Fibroblast of lung (primary cell): ENCODE measurements at regions not wholly inside any gene's neighbourhood (a gene's known extent, or its start where the extent isn't known, plus 50 kb on each side); places are given as distances from the start of the nearest gene placed in this dataset.

ENCODE experiments used
- CTCF ChIP-seq, 2 donors: IDR thresholded peaks in 1 of 2; conservative IDR thresholded peaks in 1 of 2; 1 replicate in 1 of 2; 2 replicates in 1 of 2; pipeline ENCODE4 v1.5.1; 2011 to 2012; ENCODE audit warnings: low read length in 2 of 2, control low read depth in 1 of 2, inconsistent platforms in 1 of 2, low read depth in 1 of 2, mild to moderate bottlenecking in 1 of 2
- EZH2 ChIP-seq: IDR thresholded peaks from 2 replicates; pipeline ENCODE4 v1.5.1; 2012; ENCODE audit warnings: low read length, control low read depth, mild to moderate bottlenecking; ENCODE audit errors: missing control alignments

DNA sequence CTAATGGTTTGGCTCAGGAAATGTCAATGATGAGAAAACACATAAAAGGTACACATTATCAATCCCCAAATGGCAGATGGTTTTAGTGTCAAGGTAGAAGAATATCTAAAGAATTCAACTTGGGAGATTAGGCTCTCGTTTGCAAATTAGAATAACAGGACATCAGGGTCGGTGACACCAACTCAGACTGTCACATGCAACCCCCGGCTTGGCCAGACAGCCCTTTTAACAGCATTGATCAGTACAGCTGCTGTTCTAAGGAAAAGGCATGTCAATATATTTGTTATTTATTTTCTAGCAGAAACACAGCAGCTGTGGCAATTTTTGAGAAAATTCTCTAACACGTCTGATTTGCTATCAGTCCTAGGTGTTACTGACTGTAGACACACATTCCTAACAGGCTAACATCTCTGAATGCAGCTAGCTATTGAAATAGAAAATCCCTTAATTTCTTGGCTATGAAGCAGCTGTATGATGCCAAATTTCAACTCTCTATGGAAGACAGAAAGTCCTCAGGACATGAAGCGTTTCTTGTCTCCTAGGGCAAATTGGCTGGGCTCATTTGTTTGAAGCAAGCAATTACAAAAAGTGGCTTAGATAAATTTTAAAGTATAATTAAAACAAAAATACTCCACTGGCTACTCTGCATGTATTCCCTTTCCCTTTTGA lies 269.0 kb upstream of the CXXC4 start:
- TF ChIP-seq CTCF (conservative IDR thresholded peaks at IDR 0.05 in 1 of 2, IDR thresholded peaks at IDR 0.05 in 1 of 2; ENCODE audit: low read depth in 1 of 2, low read length in 2 of 2): no peak
- no peak for TF ChIP-seq EZH2
